GM19397 (cell line): ENCODE measurements at regions not wholly inside any gene's neighbourhood (a gene's known extent, or its start where the extent isn't known, plus 50 kb on each side); places are given as distances from the start of the nearest gene placed in this dataset.
"Not testable (repeated sequence)": the region's sequence is repeated elsewhere in the genome, so short reads cannot be mapped to it uniquely, and the experiment has no call there.

ENCODE experiments used
- ATAC-seq: cut with Tn5 transposase; IDR thresholded peaks from one replicate; pipeline ENCODE4 v1.9.1; 2021; ENCODE audit warnings: mild to moderate bottlenecking, moderate library complexity; ENCODE audit not compliant: unreplicated experiment

GRCh38 chr11:105432241-105432995 is 177.5 kb upstream of the GRIA4 start:
- ATAC-seq, result no peak

GRCh38 chr11:105429096-105429910 is 180.6 kb upstream of the GRIA4 start:
- ATAC-seq, result no peak

GRCh38 chr11:105407101-105407500 is 202.8 kb upstream of the GRIA4 start:
- no peak for ATAC-seq

GRCh38 chr11:105401269-105401809 is 208.5 kb upstream of the GRIA4 start:
- no peak for ATAC-seq

GRCh38 chr11:105399511-105399910 is 210.4 kb upstream of the GRIA4 start:
- ATAC-seq, result no peak

GRCh38 chr11:105398636-105399035 is 211.2 kb upstream of the GRIA4 start:
- no peak for ATAC-seq

GRCh38 chr11:105393326-105393725 is 216.5 kb upstream of the GRIA4 start:
- no peak for ATAC-seq

- no peak for ATAC-seq
Measured at GRCh38 chr11:105392556-105392955, 217.3 kb upstream of the GRIA4 start.

- ATAC-seq, result no peak
Measured at GRCh38 chr11:105389952-105390351, 219.9 kb upstream of the GRIA4 start.

- no peak for ATAC-seq
Measured at GRCh38 chr11:105388006-105388405, 221.9 kb upstream of the GRIA4 start.

- ATAC-seq, result no peak
Measured at GRCh38 chr11:105381941-105382340, 227.9 kb upstream of the GRIA4 start.

GRCh38 chr11:105377870-105378269 is 232.0 kb upstream of the GRIA4 start:
- ATAC-seq, result no peak

GRCh38 chr11:105372206-105372605 is 232.6 kb upstream of the CARD18 start:
- ATAC-seq, result no peak

- no peak for ATAC-seq
Measured at GRCh38 chr11:105371311-105371710, 231.7 kb upstream of the CARD18 start.

- ATAC-seq, result no peak
Measured at GRCh38 chr11:105368711-105369110, 229.1 kb upstream of the CARD18 start.

GRCh38 chr11:105367129-105367528 is 227.6 kb upstream of the CARD18 start:
- ATAC-seq, result no peak

GRCh38 chr11:105361651-105362050 is 222.1 kb upstream of the CARD18 start:
- no peak for ATAC-seq

GRCh38 chr11:105357764-105358163 is 218.2 kb upstream of the CARD18 start:
- ATAC-seq, result no peak

GRCh38 chr11:105357146-105357545 is 217.6 kb upstream of the CARD18 start:
- no peak for ATAC-seq

GRCh38 chr11:105349867-105350266 is 210.3 kb upstream of the CARD18 start:
- not testable (repeated sequence) for ATAC-seq

- ATAC-seq, result no peak
Measured at GRCh38 chr11:105344938-105345337, 205.4 kb upstream of the CARD18 start.
